DMS153 treated with DMSO at 0.1 percent for 48 hours (cell line): ENCODE measurements at regions not wholly inside any gene's neighbourhood (a gene's known extent, or its start where the extent isn't known, plus 50 kb on each side); places are given as distances from the start of the nearest gene placed in this dataset.

Experiments used
- DNase-seq: peaks from one replicate; lab custom pipeline; 2025; ENCODE audit not compliant: unreplicated experiment; lab: John Stamatoyannopoulos, UW

DNA sequence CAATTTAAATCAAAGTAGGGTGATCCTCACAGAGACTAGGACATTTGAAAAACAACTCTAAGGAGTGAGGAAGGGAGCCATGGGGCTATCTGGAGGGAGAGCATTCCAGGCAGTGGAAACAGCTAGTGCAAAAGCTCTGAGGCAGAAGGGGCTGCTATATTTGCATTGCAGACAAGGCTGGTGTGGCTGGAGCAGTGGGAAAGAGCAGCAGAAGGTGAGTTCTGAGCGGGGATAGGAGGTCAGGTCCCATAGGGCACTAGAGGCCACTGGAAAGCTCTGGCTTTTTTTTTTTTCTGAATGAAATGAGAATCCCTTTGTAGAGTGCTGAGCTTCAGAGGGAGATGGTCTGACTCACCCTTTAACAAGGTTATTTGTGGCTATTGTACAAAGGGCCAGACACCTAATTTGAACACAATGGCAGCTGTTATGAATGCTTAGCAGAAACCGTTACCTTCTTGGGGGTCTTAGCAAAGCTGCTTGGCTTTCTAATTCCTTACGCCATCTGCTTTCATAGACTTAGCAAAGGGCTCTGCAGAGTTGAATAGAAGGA is 291.6 kb downstream of the BUD13 start:
- DNase-seq = no peak

DNA sequence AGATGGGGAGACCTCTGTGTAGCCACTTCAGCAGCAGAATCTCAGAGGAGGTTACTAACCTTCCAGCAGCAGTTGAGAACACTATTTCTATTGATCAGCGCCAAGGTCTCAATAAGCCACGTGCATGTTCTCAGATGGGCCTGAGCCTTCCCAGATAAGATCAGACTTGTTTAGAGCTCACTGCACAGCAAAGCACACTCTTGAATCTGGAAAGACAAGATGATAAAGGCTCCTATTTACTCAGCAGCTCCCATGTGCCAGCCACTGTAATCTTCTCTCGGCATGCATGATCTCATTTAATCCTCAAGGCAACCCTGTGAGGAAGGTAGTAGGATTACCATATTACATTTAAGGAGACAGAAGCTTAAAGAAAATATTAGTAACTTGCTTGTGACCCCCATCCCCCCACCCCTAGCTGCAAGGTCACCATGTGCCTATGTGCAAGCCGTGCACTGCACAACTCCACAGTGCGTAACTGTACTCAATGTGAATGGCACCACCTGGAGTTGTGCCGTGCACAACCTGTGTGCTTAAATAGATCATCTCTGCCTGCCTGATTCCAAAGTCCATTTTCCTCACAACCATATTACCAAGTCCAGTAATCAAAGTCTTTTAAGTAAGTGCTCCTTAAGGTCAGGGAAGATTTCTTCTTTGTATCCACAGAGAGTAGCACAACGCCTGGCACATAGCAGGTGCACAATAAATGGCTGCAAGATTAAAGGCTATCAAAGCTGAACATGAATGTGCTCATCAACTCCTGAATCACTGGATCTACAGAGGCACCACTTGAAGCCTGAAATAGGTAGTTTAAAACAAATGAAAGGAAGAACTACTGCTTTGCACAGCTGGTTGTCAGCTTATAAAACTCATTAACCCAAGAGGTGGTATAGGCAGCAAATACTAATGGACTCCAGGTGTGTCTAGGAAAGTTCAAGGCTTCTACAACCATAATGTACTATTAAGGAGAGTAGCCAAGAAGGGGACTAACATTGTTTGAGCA is 293.8 kb downstream of the BUD13 start:
- DNase-seq = no peak

DNA sequence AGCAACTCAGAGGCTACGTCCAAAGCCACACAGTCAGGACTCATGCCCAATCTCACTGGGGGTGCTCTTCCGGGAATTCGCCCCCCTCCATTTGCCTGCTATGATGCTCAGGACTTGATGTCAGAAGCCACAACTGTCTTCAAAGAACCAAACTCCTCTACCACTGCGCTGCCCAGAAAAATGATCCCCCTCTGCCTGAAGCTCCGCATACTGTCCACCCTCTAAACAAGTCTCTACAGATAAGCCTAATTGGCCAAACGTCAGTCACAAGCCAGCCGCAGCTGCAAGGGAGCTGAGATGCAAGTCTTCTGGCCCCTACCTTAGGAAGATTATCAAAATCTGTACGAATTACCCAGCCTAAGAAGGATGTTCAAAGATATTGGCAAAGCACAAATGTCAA is 294.6 kb downstream of the BUD13 start:
- no peak for DNase-seq

DNA sequence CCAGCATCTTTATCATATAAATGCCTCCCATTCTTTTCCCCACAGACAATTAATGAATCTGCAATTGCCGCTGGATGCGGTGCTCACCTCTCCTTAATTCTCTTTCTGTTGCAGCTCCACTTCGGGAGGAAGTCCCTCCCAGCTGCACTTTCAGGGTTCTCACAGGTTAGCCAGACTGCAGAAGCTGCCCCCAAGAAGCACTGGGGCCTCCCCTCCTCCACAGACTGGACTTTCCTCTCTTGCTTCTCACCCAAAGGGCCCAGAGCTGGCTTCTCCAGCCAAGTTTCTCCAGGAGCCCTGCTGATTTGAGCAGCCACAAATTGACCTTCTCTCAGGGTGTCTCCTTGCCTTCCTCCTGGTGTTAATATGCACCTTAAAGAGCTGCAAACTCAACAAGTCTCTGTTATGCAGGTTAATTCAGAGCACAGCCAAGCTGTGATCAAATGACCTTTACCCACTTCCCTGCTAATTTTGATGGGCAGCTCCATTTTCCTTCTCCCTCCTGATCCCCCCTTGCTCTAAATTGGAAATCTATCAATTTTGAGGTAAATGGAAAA is 298.9 kb downstream of the BUD13 start:
- no peak for DNase-seq

DNA sequence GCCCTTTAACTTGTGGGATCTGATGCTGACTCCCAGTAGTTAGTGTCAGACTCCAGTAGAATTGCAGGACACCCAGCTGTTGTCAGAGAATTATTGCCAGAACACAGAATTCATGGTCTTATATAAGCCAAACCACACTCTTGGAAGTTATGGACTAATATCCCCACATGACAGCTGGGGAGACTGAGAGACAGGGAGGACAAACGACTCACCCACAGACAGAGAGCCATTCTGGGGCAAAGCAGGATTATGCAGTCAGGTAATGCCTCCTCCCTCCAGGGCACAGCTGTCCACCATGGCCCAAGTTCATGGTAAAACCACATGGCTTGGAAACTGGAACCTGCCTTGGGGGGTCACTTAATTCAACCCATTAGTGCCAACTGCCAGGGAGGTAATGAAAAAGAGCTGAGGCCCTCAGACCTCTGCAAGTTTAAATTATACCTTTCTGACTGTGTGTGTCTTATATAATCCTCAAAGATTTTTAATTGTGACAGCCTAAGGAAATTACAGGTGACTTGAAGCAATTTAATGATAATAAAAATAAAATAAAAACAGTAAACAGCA is 299.5 kb downstream of the BUD13 start:
- DNase-seq = no peak

DNA sequence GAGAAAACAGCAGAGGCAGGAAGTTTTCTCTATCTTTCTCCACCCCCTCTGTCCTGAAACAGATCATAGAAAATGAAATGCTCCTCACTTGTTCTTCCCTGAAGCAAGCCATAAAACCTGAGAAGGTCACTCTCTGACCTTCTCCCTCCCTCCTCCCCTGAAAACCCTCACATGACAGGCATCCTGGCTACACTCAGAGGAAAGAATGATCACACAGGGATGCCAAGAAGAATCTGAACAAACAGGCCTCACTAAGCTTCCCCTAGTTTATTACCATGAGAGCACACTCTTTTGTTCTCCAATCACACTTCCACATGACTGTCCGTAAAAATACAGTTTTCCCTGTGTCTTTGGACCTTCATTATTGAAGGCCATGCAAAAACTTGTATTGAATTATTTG is 300.1 kb downstream of the BUD13 start:
- no peak for DNase-seq

DNA sequence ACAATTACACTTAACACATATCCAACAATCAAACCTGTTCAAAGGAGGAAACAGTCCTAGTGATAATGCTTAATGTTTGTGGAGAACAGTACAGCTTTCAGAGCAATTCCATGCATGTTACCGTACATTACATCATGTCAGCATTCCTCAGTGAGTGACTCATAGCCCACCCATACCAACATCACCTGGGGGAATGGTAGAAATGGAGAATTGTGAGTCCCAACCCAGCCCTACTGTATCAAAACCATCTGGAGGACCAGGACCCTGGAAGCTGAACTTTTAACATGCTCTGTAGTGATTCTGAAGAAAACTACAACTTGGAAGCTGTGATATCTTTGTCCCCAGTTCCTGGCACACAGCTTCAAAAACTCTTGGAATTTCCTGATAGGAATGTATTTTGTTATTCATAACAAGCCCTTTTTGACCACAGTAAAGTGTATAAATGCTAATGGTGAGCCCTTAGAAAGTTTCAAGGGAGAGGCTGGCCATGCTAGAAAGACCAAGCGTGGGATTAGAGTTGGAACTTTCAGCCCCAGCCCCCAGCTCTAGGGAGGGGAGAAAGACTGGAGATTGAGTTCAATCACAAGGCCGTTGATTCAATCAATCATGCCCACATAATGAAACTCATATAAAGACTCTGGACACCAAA is 301.1 kb downstream of the BUD13 start:
- DNase-seq = no peak

DNA sequence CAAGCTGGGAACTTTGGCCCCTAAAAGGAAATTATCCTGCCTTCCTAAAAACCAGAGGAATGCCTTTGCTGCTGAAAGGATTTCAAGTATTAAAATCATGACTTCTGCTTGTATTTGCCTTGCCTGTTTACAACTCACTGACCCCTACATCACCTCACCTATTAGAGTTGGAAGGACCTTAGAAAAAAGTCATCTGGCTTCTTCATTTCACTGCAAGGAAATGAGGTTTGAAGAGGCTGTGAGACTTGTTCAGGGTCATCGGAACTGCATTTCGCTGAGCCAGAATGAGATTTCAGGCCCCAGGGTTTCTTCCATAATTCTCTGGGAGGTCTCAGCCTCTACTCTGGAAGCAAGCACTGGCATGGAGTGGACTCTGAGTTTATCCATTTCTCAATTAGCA is 304.1 kb downstream of the BUD13 start:
- no peak for DNase-seq

DNA sequence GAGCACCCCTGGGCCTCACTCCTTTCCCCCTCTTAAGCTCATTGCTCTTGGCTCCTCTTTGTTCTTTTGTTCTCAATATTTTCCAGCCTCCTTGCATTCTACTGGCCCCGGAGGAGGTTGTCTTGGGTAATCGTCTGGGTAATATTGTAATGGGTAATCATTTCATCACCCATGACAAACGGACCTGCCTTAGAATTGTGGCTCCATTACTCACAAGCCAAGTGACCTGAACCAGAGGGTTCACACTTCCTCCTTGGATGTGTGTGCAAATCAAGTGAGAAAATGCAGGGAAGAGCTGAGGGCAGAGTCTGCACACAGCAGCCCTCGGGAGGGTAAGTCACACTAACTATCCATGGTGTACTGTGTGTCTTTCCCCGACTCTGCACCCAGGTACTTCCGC is 305.0 kb downstream of the BUD13 start:
- DNase-seq = no peak

DNA sequence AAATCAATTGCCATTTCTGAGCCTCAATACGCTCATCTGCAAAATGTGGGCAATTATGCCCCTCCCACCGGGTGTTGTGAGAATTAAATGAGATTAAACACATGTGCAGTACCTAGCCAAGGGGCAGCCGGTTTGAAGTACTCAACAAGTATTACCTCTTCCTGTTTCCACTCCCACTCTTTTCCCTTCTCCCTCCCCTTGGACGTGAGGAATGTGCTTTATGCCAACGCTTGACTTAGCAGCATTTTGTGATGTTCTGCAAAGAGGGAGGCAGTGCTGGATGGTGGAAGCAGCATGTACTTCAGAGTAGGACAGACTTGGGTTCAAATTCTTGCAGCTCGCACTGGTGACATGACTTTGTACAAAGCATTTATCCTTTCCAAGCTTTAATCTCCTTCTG is 306.0 kb downstream of the BUD13 start:
- DNase-seq = no peak

DNA sequence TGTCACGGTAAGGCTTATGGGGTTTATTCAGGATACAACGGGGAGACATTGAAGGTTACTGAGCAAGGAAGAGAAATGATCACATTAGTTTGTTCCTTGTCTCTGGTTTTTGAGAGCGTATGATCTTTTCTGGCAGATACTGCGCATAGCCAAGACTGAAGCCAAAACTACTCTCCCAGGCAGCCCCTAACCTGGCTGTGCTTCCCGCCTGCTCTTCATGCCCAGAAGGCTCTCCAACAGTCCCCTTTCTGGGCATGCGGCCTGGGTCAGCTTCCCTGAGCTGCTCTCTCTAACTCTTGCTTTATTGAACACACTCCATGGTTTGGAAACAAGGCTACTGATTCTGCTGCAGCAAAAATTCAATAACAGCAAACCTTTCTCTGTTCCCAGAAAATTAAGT is 306.6 kb downstream of the BUD13 start:
- no peak for DNase-seq

DNA sequence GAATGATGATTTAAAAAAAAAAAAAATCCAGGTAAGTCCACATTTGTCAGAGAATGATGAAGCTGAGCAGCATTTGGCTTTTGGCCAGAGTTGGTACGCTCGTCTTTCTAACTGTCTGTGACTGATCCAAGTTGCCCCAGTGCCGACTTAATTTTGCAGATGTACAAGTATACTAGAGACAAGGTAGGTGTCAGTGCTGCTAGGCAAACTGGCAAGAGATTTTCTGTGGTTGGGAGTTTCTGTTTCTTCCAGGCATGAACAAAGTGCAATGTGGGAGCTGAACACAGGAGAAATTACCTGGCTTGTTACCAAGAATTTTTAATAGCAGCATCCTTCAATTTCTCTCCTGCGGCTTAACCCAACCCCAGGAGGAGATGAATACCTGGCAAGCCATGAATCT is 307.7 kb downstream of the BUD13 start:
- no peak for DNase-seq

DNA sequence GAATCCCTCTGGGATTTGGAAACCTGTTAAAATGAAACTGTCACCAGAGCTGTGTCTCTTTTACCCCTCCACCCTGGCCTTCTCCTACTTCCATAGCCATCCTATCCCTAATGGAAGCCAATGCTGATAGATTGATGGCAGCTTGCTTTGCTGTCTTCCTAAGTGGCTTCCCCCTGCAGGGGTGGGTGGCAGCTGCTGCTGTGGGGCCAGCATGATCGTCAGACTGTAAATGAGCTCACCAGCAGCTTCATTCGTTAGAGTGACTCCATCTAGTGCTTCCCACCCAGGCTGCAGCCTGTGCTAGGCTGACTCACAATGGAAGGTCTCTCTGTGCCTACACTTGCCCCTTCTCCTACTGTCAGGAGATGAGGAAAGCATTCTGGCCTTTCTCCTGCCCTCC is 311.0 kb downstream of the BUD13 start:
- no peak for DNase-seq

DNA sequence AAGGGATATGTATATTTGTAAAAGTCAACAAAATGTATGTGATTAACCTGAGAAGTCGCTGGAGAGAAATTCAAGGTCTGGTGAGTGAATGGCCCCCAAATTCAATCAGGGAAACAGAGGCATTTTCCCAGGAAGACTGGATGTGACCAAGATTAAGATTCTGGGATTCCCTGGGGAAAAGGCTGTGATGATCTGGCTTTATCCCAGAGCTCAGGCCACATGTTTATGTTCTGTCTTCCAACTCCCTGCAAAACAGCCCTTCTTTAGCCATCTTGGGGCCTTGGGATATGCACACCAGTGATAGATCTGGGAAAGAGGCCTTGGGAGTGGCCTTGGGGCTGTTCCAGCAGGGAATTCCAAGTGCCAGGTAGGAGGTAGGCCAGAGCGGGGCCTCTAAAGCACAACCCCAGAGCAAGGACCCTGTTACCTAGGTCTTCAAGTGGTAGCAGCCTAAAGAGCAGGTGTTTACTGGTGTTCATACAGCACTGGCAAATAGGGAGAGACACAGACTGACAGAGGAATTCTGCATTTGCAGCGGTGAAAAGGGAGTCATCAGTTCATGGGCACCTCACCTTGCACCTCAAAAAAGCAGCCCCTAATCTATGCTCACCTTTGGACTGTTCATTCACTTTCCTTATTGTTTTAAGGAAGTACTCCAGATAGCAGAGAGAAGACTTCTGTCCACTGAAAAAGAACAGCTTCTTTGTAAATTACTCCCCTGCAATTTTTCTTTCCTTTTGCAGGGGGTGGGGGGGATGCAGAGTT is 312.4 kb downstream of the BUD13 start:
- DNase-seq = no peak

DNA sequence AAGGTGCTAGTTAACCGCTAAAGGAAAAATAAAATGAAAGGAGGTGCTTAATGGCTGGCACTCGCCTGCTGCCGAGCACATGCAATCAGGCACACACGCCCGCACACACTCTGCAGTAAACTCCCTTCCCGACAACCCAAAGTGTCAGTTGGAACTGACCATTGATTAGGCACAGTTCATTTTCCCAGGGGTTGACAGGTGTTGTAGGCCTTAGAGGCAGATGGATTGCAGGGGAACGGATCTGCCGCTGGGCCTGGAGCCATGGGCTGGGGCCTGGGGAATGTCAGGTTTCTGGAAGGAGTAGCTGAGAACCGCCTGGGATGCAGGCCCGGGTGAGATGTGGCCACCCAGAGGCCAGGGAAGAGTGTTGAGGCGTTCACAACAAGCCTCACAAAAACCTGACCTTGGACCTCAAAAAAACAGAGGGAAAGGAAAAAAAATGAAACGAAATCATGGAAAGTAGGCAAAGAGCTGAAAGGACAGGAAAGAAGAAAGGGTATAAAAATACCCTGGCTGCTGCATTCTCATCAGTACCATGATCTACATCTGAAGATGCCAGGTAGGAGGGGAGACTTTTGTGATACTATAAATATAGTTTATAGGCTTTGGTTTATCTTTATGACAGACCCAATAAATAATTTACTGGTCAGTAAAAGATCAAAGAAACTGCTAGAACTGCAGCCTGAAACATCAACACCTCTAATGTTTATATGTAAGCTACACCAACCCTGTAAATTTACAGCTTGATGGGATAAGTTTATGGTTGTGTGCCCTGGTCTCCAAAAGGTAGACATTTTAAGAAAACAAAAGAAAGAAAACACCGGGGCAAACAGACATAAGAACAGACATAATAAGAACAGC is 313.4 kb downstream of the BUD13 start:
- DNase-seq = no peak

DNA sequence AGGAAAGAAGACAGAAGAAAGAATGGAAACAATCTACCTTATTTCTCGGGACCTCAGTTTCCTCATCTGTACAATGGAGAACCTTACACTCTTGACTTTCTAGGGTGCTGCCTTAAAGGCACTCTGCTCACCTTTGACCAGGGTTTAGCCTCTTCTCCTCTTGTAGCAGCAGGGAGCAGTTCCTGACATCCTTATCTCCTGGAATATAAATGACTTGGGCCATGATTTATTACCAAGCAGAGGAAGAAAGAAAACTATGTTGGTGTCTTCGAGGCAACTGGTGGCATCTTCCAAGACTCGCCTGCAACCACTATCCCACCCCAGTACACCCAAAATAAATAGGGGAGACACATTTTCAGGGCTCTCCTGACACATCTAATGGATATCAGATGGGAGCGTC is 314.2 kb downstream of the BUD13 start:
- no peak for DNase-seq

DNA sequence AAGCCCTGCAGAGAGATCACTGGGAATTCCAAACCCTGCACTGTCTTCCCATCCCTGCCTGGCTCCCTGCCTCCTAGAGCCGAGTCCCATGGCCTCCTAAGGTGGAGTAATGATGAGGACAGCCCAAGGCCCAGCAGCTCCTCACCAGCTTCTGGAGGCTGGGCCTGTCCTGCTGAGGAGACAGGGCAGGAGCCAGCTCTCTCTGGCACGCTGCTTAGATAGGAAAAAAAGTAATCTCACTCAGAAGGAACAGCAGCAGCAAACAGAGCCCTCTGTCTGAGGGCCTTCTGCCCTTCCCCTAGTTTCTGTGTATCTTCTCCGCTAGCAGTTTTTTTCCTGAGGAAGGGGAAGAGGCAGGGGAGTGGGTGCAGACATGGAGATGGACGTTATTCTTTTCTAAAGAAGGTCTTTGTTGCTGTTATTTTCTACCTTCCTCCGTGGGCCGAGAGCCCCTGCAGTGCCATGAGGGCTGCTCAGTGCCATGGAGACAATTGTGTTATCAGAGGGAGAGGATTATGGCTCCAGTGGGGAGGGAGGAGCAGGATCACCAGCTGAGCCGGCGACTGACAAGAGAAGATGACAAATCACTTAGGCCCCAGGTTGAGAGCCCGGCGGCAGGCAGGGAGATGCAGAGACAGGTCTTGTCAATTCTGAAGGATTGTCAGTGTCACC is 315.3 kb downstream of the BUD13 start:
- no peak for DNase-seq

DNA sequence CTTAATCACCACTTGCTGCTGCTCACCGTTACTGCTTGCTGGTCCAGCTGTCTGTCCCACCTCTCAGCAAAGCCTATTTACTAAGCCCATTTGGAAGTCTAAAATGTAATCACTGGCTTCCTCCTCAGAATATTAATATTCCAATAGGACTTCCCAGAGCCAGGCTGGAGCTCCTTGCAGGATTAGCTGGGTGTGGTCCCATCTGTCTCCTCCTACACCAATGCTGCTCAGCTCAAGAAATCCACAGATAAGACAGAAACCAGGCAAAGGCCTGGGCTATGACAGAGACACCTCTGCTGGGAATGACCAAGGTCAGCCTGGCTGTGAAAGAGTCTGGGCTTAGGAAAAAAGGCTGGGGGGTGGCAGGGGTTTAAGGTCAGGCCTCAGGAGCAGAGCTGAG is 317.8 kb downstream of the BUD13 start:
- no peak for DNase-seq

DNA sequence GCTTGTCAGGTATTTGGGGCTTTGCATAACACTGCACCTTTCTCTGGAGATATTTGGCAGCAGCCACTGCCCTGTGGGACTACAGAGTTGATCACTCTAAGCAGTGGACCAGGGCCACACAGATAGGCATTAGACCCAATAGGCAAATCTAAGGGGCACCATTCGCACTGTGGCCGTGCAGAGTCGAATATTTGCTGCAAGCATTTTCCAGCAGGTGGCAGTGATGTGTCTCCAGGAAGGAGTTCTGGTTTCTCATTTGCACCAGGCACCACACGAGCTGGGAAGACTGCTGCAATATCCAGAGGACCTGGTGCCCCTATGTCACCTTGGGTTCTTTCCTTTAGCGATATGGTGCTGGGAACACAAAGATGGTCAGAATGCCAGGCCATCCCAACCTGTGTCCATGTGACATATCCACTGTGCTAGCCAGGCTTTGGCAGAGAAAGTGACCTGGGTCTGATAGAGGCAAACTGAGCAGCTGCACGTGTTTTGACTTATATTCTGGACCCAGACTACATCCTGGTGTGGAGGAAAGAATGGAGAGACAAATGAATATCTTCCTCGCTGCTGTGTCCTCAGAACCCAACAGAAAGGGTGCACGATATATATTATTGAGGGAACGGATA is 318.7 kb downstream of the BUD13 start:
- no peak for DNase-seq
